ENCODE measurements at regions not wholly inside any gene's neighbourhood (a gene's known extent, or its start where the extent isn't known, plus 50 kb on each side); places are given as distances from the start of the nearest gene placed in this dataset.

- Histone ChIP-seq H3K4me3 (no peak overlapping the region), H3K27ac (no peak overlapping the region)
- no peak for TF ChIP-seq CTCF (IDR thresholded peaks at IDR 0.05)
Observed at GRCh38 chrX:39238006-39238405, 436.7 kb downstream of the MID1IP1 start.

GRCh38 chrX:39242187-39242586 lies 440.9 kb downstream of the MID1IP1 start:
- TF ChIP-seq CTCF (IDR thresholded peaks at IDR 0.05): no peak
- Histone ChIP-seq H3K4me3 (no peak overlapping the region), H3K27ac (no peak overlapping the region)
- no peak for DNase-seq (ENCODE audit: low spot score)

More at GRCh38 chrX:39238006-39238405, 436.7 kb downstream of the MID1IP1 start:
- DNase-seq (ENCODE audit: low spot score): no peak

GRCh38 chrX:39244147-39244546 lies 442.9 kb downstream of the MID1IP1 start:
- Histone ChIP-seq H3K4me3 (no peak overlapping the region), H3K27ac (no peak overlapping the region)
- no peak for TF ChIP-seq CTCF (IDR thresholded peaks at IDR 0.05)
- DNase-seq (ENCODE audit: low spot score): no peak

GRCh38 chrX:39245024-39245423 lies 443.8 kb downstream of the MID1IP1 start:
- DNase-seq (ENCODE audit: low spot score): no peak
- no peak overlapping the region for H3K27ac ChIP-seq
- no peak for TF ChIP-seq CTCF (IDR thresholded peaks at IDR 0.05)
- H3K4me3 ChIP-seq: no peak overlapping the region

- DNase-seq (ENCODE audit: low spot score): no peak
- no peak for TF ChIP-seq CTCF (IDR thresholded peaks at IDR 0.05)
- Histone ChIP-seq H3K27ac (no peak overlapping the region), H3K4me3 (no peak overlapping the region)
Observed at GRCh38 chrX:39247536-39247935, 446.3 kb downstream of the MID1IP1 start.

- H3K27ac ChIP-seq: no peak overlapping the region
- H3K4me3 ChIP-seq: no peak overlapping the region
- TF ChIP-seq CTCF (IDR thresholded peaks at IDR 0.05): no peak
- DNase-seq (ENCODE audit: low spot score): no peak
Observed at GRCh38 chrX:39248330-39248729, 447.1 kb downstream of the MID1IP1 start.

- no peak for TF ChIP-seq CTCF (IDR thresholded peaks at IDR 0.05)
- H3K4me3 ChIP-seq: no peak overlapping the region
- DNase-seq (ENCODE audit: low spot score): no peak
- H3K27ac ChIP-seq: no peak overlapping the region
Observed at GRCh38 chrX:39249999-39250398, 448.7 kb downstream of the MID1IP1 start.

Measured in coronary artery (tissue), 2 donors.